22Rv1 (cell line): ENCODE measurements at regions not wholly inside any gene's neighbourhood (a gene's known extent, or its start where the extent isn't known, plus 50 kb on each side); places are given as distances from the start of the nearest gene placed in this dataset.

Experiments used
- CTCF ChIP-seq: fragments of 450-650 bp; IDR thresholded peaks from 2 replicates; pipeline ENCODE4 v1.5.1; 2017; ENCODE audit warnings: mild to moderate bottlenecking
- ZFX ChIP-seq: fragments of 450-650 bp; IDR thresholded peaks from 2 replicates; pipeline ENCODE4 v1.6.1; 2017; ENCODE audit warnings: antibody characterized with exemption, borderline replicate concordance

DNA sequence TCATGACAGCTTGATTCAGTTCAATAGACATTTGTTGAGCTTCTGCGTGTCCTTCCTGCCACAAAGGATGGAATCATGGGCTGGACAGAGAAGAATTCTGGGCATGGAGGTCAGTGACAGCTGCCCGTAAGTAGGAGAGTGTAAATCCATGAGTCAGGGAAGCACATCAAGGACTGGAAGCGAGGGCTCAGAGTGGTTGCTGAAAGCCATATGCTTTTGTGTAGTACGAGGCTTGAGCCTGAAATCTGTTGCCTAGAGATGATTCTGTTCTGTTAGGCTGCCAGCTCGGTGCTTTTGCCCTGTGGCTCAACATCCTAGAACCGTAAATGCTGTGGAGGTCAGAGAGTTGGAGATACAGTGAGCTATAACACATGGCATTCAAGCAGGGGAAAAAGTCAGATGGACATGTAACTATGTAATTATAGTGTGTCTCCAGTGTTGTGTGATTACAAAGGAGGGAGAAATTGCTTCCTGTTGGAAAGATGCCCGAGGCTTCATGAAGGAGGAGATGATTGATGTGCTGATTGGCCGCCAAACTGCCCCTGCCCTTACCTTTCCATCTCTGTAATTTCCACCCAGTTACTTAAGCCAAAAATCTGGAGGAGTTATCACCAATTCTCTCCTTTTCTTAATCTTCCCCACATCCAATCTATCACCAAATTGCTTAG is 92.8 kb upstream of the CACNA1E start:
- TF ChIP-seq CTCF (no peak), ZFX (no peak)
